DOHH2 (cell line): ENCODE measurements at regions not wholly inside any gene's neighbourhood (a gene's known extent, or its start where the extent isn't known, plus 50 kb on each side); places are given as distances from the start of the nearest gene placed in this dataset.

ENCODE experiments used
- H3F3A ChIP-seq: fragments of 200-600 bp; sonication (generic), shearing (Covaris generic); 2 replicates; pipeline ENCODE4 v1.6.0; 2016; ENCODE audit warnings: antibody characterized with exemption, mild to moderate bottlenecking; ENCODE audit not compliant: control insufficient read depth, insufficient read depth
- H3K27ac ChIP-seq: fragments of 200-600 bp; sonication (generic); 2 replicates; pipeline ENCODE4 v1.5.1; 2014; ENCODE audit warnings: low read depth, mild to moderate bottlenecking, low read length, moderate library complexity
- H3K27me3 ChIP-seq: fragments of 200-600 bp; sonication (generic); 2 replicates; pipeline ENCODE4 v1.6.1; 2014; ENCODE audit warnings: mild to moderate bottlenecking, low read length, mixed read lengths; ENCODE audit not compliant: control insufficient read depth
- H3K36me3 ChIP-seq: fragments of 200-600 bp; sonication (generic); 2 replicates; pipeline ENCODE4 v1.6.1; 2014; ENCODE audit warnings: mild to moderate bottlenecking, low read length, moderate library complexity, mixed read lengths; ENCODE audit not compliant: control insufficient read depth
- H3K4me1 ChIP-seq: fragments of 200-600 bp; sonication (generic); 2 replicates; pipeline ENCODE4 v1.6.1; 2014; ENCODE audit warnings: mild to moderate bottlenecking, low read length, mixed read lengths; ENCODE audit not compliant: control insufficient read depth
- H3K4me2 ChIP-seq: fragments of 200-600 bp; sonication (generic); 2 replicates; pipeline ENCODE4 v1.6.0; 2014; ENCODE audit warnings: mild to moderate bottlenecking, low read length, moderate library complexity
- H3K4me3 ChIP-seq: fragments of 200-600 bp; sonication (generic); 2 replicates; pipeline ENCODE4 v1.5.1; 2014; ENCODE audit warnings: mild to moderate bottlenecking, low read length, mixed read lengths
- H3K79me2 ChIP-seq: fragments of 200-600 bp; sonication (generic); 2 replicates; pipeline ENCODE4 v1.6.1; 2014; ENCODE audit warnings: mild to moderate bottlenecking, low read length, mixed read lengths; ENCODE audit not compliant: control insufficient read depth
- H3K9me2 ChIP-seq: fragments of 200-600 bp; sonication (generic); replicated peaks from 2 replicates; pipeline ENCODE4 v1.6.1; 2014; ENCODE audit warnings: mild to moderate bottlenecking, low read length, mixed read lengths; ENCODE audit not compliant: control insufficient read depth
- H3K9me3 ChIP-seq: fragments of 200-600 bp; sonication (generic); 2 replicates; pipeline ENCODE4 v1.6.1; 2014; ENCODE audit warnings: antibody characterized with exemption, low read length, mixed read lengths; ENCODE audit not compliant: control insufficient read depth, insufficient read depth
- H4K20me1 ChIP-seq: fragments of 200-600 bp; sonication (generic); 2 replicates; pipeline ENCODE4 v1.6.0; 2014; ENCODE audit warnings: low read depth, mild to moderate bottlenecking, antibody characterized with exemption, low read length, moderate library complexity; ENCODE audit not compliant: control insufficient read depth, insufficient read depth
- EZH2phosphoT487 ChIP-seq: fragments of 200-600 bp; sonication (generic); IDR thresholded peaks from 2 replicates; pipeline ENCODE4 v1.6.1; 2017; ENCODE audit warnings: borderline replicate concordance, mild to moderate bottlenecking, antibody characterized with exemption, low read length, moderate library complexity, mixed read lengths
- TF ChIP-seq, protein P1 (sequence below): fragments of 200-600 bp; sonication (generic); IDR thresholded peaks from one replicate; pipeline ENCODE4 v1.5.1; 2014; ENCODE audit warnings: antibody characterized with exemption, mild to moderate bottlenecking, low read depth, low read length; ENCODE audit not compliant: poor library complexity, severe bottlenecking

DNA sequence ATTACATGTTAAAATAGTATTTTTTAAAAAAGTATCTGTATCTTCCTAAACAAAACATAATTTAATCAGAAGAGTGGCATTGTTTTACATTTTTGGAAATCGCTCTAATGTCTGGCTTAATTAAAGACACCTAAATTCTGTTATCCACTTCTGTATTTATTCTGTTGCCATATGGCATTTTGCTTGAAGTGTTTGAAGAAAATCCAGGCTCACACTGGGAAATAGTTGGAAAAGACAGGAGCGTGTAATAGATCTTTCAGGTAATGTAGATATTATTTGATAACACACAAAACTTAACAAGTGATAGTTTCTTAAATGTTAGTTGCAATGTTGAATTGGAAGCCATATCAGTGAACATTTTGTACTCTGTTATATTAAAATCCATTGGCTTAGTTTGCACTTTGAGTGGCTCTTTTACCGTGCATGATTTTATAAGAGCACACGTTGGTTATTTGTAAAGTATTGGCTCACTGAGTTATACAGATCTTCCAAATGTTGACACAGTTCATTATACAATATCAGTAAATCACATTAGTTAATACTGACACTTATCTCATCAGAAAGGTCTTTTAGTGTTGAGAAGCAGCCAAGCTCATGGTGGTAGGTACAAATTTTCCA, 128.4 kb upstream of the NPVF start:
- no peak overlapping the region for H3K27ac ChIP-seq
- H3K9me2 ChIP-seq, result no peaks in the 10 kb centered on the region
- no peaks in the 10 kb centered on the region for H3K4me1 ChIP-seq
- no peaks in the 10 kb centered on the region for H3K79me2 ChIP-seq
- TF ChIP-seq EZH2phosphoT487, result no peak
- TF ChIP-seq, protein P1, sequence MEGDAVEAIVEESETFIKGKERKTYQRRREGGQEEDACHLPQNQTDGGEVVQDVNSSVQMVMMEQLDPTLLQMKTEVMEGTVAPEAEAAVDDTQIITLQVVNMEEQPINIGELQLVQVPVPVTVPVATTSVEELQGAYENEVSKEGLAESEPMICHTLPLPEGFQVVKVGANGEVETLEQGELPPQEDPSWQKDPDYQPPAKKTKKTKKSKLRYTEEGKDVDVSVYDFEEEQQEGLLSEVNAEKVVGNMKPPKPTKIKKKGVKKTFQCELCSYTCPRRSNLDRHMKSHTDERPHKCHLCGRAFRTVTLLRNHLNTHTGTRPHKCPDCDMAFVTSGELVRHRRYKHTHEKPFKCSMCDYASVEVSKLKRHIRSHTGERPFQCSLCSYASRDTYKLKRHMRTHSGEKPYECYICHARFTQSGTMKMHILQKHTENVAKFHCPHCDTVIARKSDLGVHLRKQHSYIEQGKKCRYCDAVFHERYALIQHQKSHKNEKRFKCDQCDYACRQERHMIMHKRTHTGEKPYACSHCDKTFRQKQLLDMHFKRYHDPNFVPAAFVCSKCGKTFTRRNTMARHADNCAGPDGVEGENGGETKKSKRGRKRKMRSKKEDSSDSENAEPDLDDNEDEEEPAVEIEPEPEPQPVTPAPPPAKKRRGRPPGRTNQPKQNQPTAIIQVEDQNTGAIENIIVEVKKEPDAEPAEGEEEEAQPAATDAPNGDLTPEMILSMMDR, result no peak
- no peaks in the 10 kb centered on the region for H3F3A ChIP-seq
- no peaks in the 10 kb centered on the region for H3K36me3 ChIP-seq
- peaks cover 14% of the 10 kb centered on the region for H3K27me3 ChIP-seq
- H3K4me3 ChIP-seq, result no peak overlapping the region
- no peaks in the 10 kb centered on the region for H3K9me3 ChIP-seq
- H3K4me2 ChIP-seq, result no peak overlapping the region
- no peaks in the 10 kb centered on the region for H4K20me1 ChIP-seq

DNA sequence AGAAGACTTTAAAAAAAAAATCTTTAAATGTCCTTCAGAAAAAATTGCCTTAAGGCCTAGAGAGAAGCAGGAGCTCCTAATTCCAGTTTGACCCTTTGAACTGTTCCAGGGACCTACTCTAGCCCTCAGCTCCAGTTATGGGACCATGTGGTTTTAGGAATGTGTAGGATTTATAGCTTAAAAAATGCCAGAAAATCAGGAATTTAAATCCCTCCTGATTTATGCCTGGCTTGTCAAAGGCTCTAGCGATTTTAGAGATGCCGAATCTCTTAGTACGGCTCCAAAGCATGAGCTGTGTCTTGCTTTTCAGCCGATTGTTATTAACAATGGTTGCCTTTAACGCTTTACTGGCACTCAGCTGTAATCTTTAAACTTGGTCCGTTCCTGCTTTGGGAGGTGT, 130.6 kb upstream of the NPVF start:
- Histone ChIP-seq H3F3A (no peaks in the 10 kb centered on the region), H3K4me1 (no peaks in the 10 kb centered on the region), H4K20me1 (no peaks in the 10 kb centered on the region), H3K36me3 (no peaks in the 10 kb centered on the region), H3K4me2 (no peak overlapping the region), H3K79me2 (no peaks in the 10 kb centered on the region), H3K9me2 (no peaks in the 10 kb centered on the region), H3K4me3 (no peak overlapping the region), H3K27me3 (0 out of 2 replicates have a peak, but pooled peaks cover 7% of the 10 kb centered on the region), H3K9me3 (no peaks in the 10 kb centered on the region), H3K27ac (no peak overlapping the region)
- no peak for TF ChIP-seq EZH2phosphoT487
- TF ChIP-seq, protein P1, result no peak

GRCh38 chr7:25359471-25360059, 131.3 kb upstream of the NPVF start:
- 0 out of 2 replicates have a peak, but pooled peaks cover 7% of the 10 kb centered on the region for H3K27me3 ChIP-seq
- H3K4me2 ChIP-seq, result no peak overlapping the region
- no peak for TF ChIP-seq EZH2phosphoT487
- TF ChIP-seq, protein P1, result no peak
- no peak overlapping the region for H3K4me3 ChIP-seq
- H3K79me2 ChIP-seq, result no peaks in the 10 kb centered on the region
- H3K9me3 ChIP-seq, result no peaks in the 10 kb centered on the region
- no peaks in the 10 kb centered on the region for H3K36me3 ChIP-seq
- no peak overlapping the region for H3K27ac ChIP-seq
- H4K20me1 ChIP-seq, result no peaks in the 10 kb centered on the region
- no peaks in the 10 kb centered on the region for H3K9me2 ChIP-seq
- H3K4me1 ChIP-seq, result no peaks in the 10 kb centered on the region
- no peaks in the 10 kb centered on the region for H3F3A ChIP-seq
